ENCODE measurements at regions not wholly inside any gene's neighbourhood (a gene's known extent, or its start where the extent isn't known, plus 50 kb on each side); places are given as distances from the start of the nearest gene placed in this dataset.

GRCh38 chr22:27297125-27297524 lies 504.4 kb downstream of the MN1 start:
- Histone ChIP-seq H3K27me3 (ENCODE audit: insufficient read depth, low read length) (no peaks in the 10 kb centered on the region), H3K56ac (ENCODE audit: insufficient read length, low read depth, low read length) (no peak overlapping the region), H3K23ac (ENCODE audit: insufficient read length, low read depth, low read length) (no peak overlapping the region), H2BK20ac (ENCODE audit: low read depth, low read length, poor library complexity, severe bottlenecking) (no peak overlapping the region), H3K4ac (ENCODE audit: low read depth, low read length) (no peak overlapping the region), H3K14ac (ENCODE audit: insufficient read depth, low read length) (no peak overlapping the region), H2BK5ac (ENCODE audit: insufficient read length, low read length) (no peak overlapping the region), H4K8ac (replicated peaks; ENCODE audit: insufficient read length, low read depth, low read length) (no peak overlapping the region), H4K5ac (ENCODE audit: insufficient read length, low read depth, low read length) (no peak overlapping the region), H3K27ac (ENCODE audit: insufficient read length, low read depth, low read length) (no peak overlapping the region), H3K18ac (ENCODE audit: insufficient read length, low read depth, low read length) (no peak overlapping the region), H4K91ac (ENCODE audit: insufficient read length, low read depth, low read length) (no peak overlapping the region), H2AFZ (ENCODE audit: low read length) (no peak overlapping the region), H3K4me2 (ENCODE audit: insufficient read depth, insufficient read length, low read length) (no peak overlapping the region), H3K79me2 (ENCODE audit: insufficient read depth, low read length) (no peaks in the 10 kb centered on the region), H2AK5ac (ENCODE audit: insufficient read length, low read length) (no peak overlapping the region), H2BK12ac (ENCODE audit: insufficient read length, low read depth, low read length) (no peak overlapping the region), H3K9ac (ENCODE audit: extremely low read depth, insufficient read length, low read length) (no peak overlapping the region), H2BK120ac (ENCODE audit: low read depth, low read length, poor library complexity, severe bottlenecking) (no peak overlapping the region), H4K20me1 (ENCODE audit: control insufficient read depth, insufficient read depth, insufficient read length) (no peaks in the 10 kb centered on the region), H3K9me3 (ENCODE audit: control insufficient read depth, low read depth, low read length) (no peaks in the 10 kb centered on the region), H3T11ph (ENCODE audit: low read length) (no peak overlapping the region), H3K23me2 (ENCODE audit: insufficient read length, low read depth, low read length, poor library complexity, severe bottlenecking) (peaks cover 2% of the 10 kb centered on the region), H3K79me1 (ENCODE audit: insufficient read depth, low read depth, low read length, poor library complexity, severe bottlenecking) (no peaks in the 10 kb centered on the region), H2BK15ac (ENCODE audit: low read depth, low read length) (no peak overlapping the region), H3K4me1 (ENCODE audit: insufficient read depth, low read length) (peaks cover 2% of the 10 kb centered on the region)
- Mint-ChIP-seq H3K27ac (no peak overlapping the region), H3K4me3 (no peak overlapping the region; a peak in 1 of 5 replicates), H3K36me3 (ENCODE audit: insufficient read depth in 1 of 3, low read depth in 3 of 3) (no peaks in the 10 kb centered on the region), H3K9me3 (no peaks in the 10 kb centered on the region; a peak in 1 of 5 replicates), H3K27me3 (ENCODE audit: low read depth) (peaks cover 14% of the 10 kb centered on the region), H3K4me1 (peaks cover 23 to 52% of the 10 kb centered on the region in 2 experiments)
- no peak for TF ChIP-seq CTCF (conservative IDR thresholded peaks at IDR 0.05)
- no CpG with 5 or more reads among the region's 7 CpGs for WGBS (ENCODE audit: extremely low coverage, insufficient read length, low lambda C conversion rate)
- DNase-seq = no peak
